Heart right ventricle (tissue), 16 donors: ENCODE measurements at regions not wholly inside any gene's neighbourhood (a gene's known extent, or its start where the extent isn't known, plus 50 kb on each side); places are given as distances from the start of the nearest gene placed in this dataset.

Experiments used
- ATAC-seq, 8 donors: fragments of 200-7000 bp; cut with Tn5 transposase; one replicate each; pipeline ENCODE4 v1.9.1; 2020; ENCODE audit warnings: mild to moderate bottlenecking in 8 of 8, moderate library complexity in 8 of 8, moderate number of reproducible peaks in 1 of 8
- DNase-seq, 2 donors: peaks; one replicate each; pipeline ENCODE4 v3.0.0-alpha.2; 2020
- H3K27ac ChIP-seq, 10 donors: fragments of 200-600 bp; sonication (generic) in 2 of 10; one replicate each; pipeline versions ENCODE4 v1.5.0 to v1.8.0; 2020 to 2022; ENCODE audit warnings: mild to moderate bottlenecking in 3 of 10
- H3K27me3 ChIP-seq, 7 donors: fragments of 200-600 bp; one replicate each; pipeline ENCODE4 v1.8.0; 2021 to 2022; ENCODE audit warnings: mild to moderate bottlenecking in 2 of 7
- H3K36me3 ChIP-seq, 9 donors: fragments of 200-600 bp; sonication (generic) in 1 of 9; one replicate each; pipeline versions ENCODE4 v1.5.0 to v1.8.0; 2020 to 2022; ENCODE audit warnings: mild to moderate bottlenecking in 2 of 9
- H3K4me1 ChIP-seq, 9 donors: fragments of 200-600 bp; sonication (generic) in 1 of 9; one replicate each; pipeline versions ENCODE4 v1.5.0 to v1.8.0; 2020 to 2022; ENCODE audit warnings: mild to moderate bottlenecking in 4 of 9
- H3K4me3 ChIP-seq, 10 donors: fragments of 200-600 bp; sonication (generic) in 2 of 10; one replicate each; pipeline versions ENCODE4 v1.5.0 to v1.8.0; 2020 to 2022; ENCODE audit warnings: mild to moderate bottlenecking in 7 of 10, moderate library complexity in 2 of 10
- H3K9me3 ChIP-seq, 11 donors: fragments of 200-600 bp in 10 of 11; sonication (generic) in 2 of 11; one replicate each; pipeline versions ENCODE4 v1.5.0 to v1.8.0; 2013 to 2022; ENCODE audit warnings: mild to moderate bottlenecking in 2 of 11, control low read depth in 1 of 11, moderate library complexity in 1 of 11
- WGBS, 2 donors: extraction: QIAGEN DNeasy Blood & Tissue Kit; methylation state at CpG; one replicate each; pipeline ENCODE4 v1.1.7; 2013; ENCODE audit warnings: inconsistent platforms in 1 of 2; 5-methylcytosine and 5-hydroxymethylcytosine counted together
- intact Hi-C, 10 donors: fragments of 100-400 bp; cut with DNase I; formaldehyde crosslinking; loops; one replicate each; pipeline versions ENCODE4 v1.11.1 to v1.14.2; 2022
- TF ChIP-seq, protein P1 (sequence below), 9 donors: fragments of 200-600 bp; sonication (generic) in 2 of 9; IDR thresholded peaks; one replicate each; pipeline versions ENCODE4 v1.5.0 to v1.8.0; 2021 to 2022; ENCODE audit warnings: antibody characterized with exemption in 9 of 9, mild to moderate bottlenecking in 5 of 9, moderate library complexity in 1 of 9
- donor health status: Arrhythmogenic right ventricular cardiomyopathy.
- donor health status: ischemic (EF 13 %, LVEDD 7.1; RV severe dilation, severe dysfunction).
- donor health status: healthy with polysubstance abuse.
- donor health status: DM: no; HTN: yes; CAD: no.
- donor health status: DM: no; HTN: no; CAD: no.
- donor health status: ischemic (EF 25% LVEDD 6.9; RV normal size, moderate dysfunction).
- donor health status: ischemic (EF 25% LVEDD 5.7; RV mildly dilated, moderate dysfunction).
- donor health status: healthy.
- donor health status: DM: yes; HTN: yes; CAD: no.
- donor health status: Ischemic cardiomyopathy.
- donor health status: ischemic (EF 35%, LVEDD 5.7; RV mildly dilated, moderate dysfunction).
- donor health status: nonischemic (EF 11% LVEDD 7.7; RV severe dilation, severe dysfunction).
- donor health status: DM: yes; HTN: yes; CAD: no.
- donor health status: PGD.
- donor health status: ischemic (EF 29% LVEDD 5.4; RV normal size, mild dysfunction).
- donor health status: nonischemic (EF 23%, LVEDD 6.1; RV moderate dilation, normal function).

DNA sequence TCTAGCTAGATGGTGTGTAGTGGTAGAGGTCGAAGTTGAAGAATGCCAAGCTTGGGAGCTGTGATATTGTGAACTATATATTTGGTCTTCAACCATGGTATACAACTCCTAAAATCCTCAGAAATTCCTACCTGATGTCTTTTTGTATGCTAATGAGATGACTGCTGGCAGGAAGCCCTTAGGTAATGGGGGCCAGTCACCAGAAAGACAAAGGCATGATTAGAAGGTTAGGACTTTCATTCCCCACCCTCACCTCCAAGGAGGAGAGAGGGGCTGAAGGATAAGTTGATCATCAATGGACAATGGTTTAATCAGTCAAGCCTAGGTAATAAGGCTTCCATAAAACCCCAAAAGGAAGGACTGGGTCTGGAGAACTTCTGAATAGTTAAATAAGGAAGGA lies 285.7 kb upstream of the POU5F2 start:
- intact Hi-C loops: no loop called here
- no peak overlapping the region for H3K27ac ChIP-seq
- ATAC-seq (no peak), DNase-seq (no peak)
- no peak overlapping the region for H3K4me3 ChIP-seq
- no peaks in the 10 kb centered on the region for H3K4me1 ChIP-seq
- 100% methylated on average over 1 of the region's 1 CpG for WGBS, 2 donors
- H3K9me3 ChIP-seq: peaks cover 0 to 5% (median 0%) of the 10 kb centered on the region in 11 donors
- peaks cover 0 to 7% (median 0%) of the 10 kb centered on the region in 9 donors for H3K36me3 ChIP-seq
- no peaks in the 10 kb centered on the region for H3K27me3 ChIP-seq
- TF ChIP-seq, protein P1, sequence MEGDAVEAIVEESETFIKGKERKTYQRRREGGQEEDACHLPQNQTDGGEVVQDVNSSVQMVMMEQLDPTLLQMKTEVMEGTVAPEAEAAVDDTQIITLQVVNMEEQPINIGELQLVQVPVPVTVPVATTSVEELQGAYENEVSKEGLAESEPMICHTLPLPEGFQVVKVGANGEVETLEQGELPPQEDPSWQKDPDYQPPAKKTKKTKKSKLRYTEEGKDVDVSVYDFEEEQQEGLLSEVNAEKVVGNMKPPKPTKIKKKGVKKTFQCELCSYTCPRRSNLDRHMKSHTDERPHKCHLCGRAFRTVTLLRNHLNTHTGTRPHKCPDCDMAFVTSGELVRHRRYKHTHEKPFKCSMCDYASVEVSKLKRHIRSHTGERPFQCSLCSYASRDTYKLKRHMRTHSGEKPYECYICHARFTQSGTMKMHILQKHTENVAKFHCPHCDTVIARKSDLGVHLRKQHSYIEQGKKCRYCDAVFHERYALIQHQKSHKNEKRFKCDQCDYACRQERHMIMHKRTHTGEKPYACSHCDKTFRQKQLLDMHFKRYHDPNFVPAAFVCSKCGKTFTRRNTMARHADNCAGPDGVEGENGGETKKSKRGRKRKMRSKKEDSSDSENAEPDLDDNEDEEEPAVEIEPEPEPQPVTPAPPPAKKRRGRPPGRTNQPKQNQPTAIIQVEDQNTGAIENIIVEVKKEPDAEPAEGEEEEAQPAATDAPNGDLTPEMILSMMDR (IDR thresholded peaks at IDR 0.05): no peak

DNA sequence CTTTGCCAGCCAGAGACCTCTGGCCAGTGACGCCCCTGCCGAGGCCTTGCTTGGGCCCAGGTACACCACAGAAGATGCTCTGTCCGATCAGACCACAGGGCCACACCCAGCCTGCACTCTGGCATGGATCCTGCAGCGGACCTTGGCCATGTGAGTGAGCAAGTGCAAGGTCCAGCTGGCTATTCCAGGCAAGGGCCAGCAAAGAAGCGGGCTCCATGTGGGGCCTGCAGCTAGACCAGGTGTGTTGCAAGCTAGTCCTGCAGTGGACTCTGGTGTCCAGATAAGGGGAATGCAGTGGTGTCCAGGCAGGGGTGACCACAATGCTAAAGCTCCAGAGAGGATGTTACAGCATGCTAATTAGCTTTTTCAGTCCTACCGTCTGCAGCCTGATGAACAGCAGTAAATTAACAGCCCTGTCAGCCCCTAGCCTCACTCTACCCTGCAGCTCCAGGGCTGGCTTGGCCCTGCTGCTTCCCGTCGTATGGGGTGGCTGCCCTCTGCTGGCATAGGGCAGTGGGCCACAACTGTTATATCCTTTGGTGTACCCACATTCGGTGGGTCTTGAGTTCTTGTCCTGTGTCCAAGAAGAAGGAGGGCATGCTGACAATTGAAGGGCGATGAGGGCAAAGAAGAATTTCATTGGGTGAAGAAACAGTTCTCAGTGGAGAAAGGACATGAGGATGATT lies 284.5 kb upstream of the POU5F2 start:
- peaks cover 0 to 6% (median 0%) of the 10 kb centered on the region in 9 donors for H3K4me1 ChIP-seq
- H3K4me3 ChIP-seq: no peak overlapping the region
- TF ChIP-seq, protein P1 (IDR thresholded peaks at IDR 0.05): no peak
- ATAC-seq: no peak
- peaks cover 0 to 5% (median 0%) of the 10 kb centered on the region in 11 donors for H3K9me3 ChIP-seq
- 96 to 97% methylated on average over 10 of the region's 10 CpGs for WGBS, 2 donors
- intact Hi-C loops: no loop called here
- no peak overlapping the region for H3K27ac ChIP-seq
- no peaks in the 10 kb centered on the region for H3K27me3 ChIP-seq
- H3K36me3 ChIP-seq: peaks cover 0 to 14% (median 0%) of the 10 kb centered on the region in 9 donors
- DNase-seq: no peak

DNA sequence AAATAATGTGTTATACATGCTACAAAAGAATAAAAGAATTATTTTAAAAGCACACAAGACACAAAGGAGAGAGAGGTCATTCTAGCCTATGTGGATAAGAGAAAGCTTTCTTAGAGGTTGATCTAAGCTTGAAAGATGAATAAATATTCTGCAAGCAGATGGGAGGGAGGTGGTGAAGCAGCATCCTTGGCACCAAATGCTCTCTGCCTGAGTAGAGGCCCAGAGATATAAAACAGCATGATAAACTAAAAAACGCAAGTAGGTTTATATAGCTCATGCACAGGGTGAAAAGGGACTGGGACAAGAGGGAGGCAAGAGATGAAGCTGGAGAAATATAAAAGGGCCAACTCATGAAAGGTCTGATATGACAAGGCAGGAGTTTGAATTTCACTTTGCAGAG lies 283.2 kb upstream of the POU5F2 start:
- H3K4me1 ChIP-seq: peaks cover 0 to 7% (median 0%) of the 10 kb centered on the region in 9 donors
- peaks cover 0 to 21% (median 0%) of the 10 kb centered on the region in 9 donors for H3K36me3 ChIP-seq
- TF ChIP-seq, protein P1 (IDR thresholded peaks at IDR 0.05): no peak
- DNase-seq (no peak), ATAC-seq (no peak)
- intact Hi-C loops: no loop called here
- H3K9me3 ChIP-seq: peaks cover 0 to 6% (median 0%) of the 10 kb centered on the region in 11 donors
- H3K27me3 ChIP-seq: no peaks in the 10 kb centered on the region
- WGBS, 2 donors: 97 to 100% methylated on average over 1 of the region's 1 CpG
- no peak overlapping the region for H3K27ac ChIP-seq
- no peak overlapping the region for H3K4me3 ChIP-seq

DNA sequence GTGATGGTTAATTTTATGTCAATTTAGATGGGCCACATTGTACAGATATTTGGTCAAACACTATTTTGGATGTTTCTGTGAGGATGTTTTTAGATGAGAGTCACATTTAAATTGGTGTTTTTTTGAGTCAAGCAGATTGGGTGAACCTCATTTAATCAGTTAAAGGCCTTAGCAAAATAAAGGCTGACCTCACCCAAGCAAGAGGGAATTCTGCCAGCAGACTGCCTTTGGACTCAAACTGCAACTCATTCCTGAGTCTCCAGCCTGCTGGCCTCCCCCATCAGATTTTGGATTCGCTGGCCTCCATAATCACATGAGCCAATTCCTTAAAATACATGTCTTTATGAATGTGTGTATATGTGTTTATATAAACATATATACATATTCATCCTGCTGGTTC lies 282.7 kb upstream of the POU5F2 start:
- Histone ChIP-seq H3K4me1 (peaks cover 0 to 7% (median 0%) of the 10 kb centered on the region in 9 donors), H3K9me3 (peaks cover 0 to 11% (median 0%) of the 10 kb centered on the region in 11 donors), H3K36me3 (peaks cover 0 to 26% (median 0%) of the 10 kb centered on the region in 9 donors), H3K27ac (no peak overlapping the region), H3K4me3 (no peak overlapping the region), H3K27me3 (no peaks in the 10 kb centered on the region)
- no peak for ATAC-seq
- intact Hi-C loops: no loop called here
- TF ChIP-seq, protein P1 (IDR thresholded peaks at IDR 0.05): no peak
- DNase-seq: no peak
- WGBS, 2 donors: 86 to 96% methylated on average over 1 of the region's 1 CpG
